HEK293T (cell line): ENCODE measurements at regions not wholly inside any gene's neighbourhood (a gene's known extent, or its start where the extent isn't known, plus 50 kb on each side); places are given as distances from the start of the nearest gene placed in this dataset.

Experiments used
- ARNT ChIP-seq: fragments of 450-650 bp; IDR thresholded peaks from 2 replicates; pipeline ENCODE4 v1.6.1; 2017; ENCODE audit warnings: mild to moderate bottlenecking
- BHLHE40 ChIP-seq: fragments of 450-650 bp; IDR thresholded peaks from 2 replicates; pipeline ENCODE4 v1.6.1; 2016; ENCODE audit warnings: mild to moderate bottlenecking, moderate library complexity, borderline replicate concordance
- CTBP1 ChIP-seq: fragments of 450-650 bp; IDR thresholded peaks from 2 replicates; pipeline ENCODE4 v1.6.1; 2016; ENCODE audit warnings: borderline replicate concordance
- ELF4 ChIP-seq: fragments of 450-650 bp; IDR thresholded peaks from 2 replicates; pipeline ENCODE4 v1.6.1; 2017; ENCODE audit warnings: antibody characterized with exemption
- FOXA1 ChIP-seq: fragments of 450-650 bp; IDR thresholded peaks from 2 replicates; pipeline ENCODE4 v1.6.1; 2016; ENCODE audit warnings: mild to moderate bottlenecking
- FOXK2 ChIP-seq: fragments of 450-650 bp; IDR thresholded peaks from 2 replicates; pipeline ENCODE4 v1.6.1; 2016; ENCODE audit warnings: mild to moderate bottlenecking
- FOXM1 ChIP-seq: fragments of 450-650 bp; IDR thresholded peaks from 2 replicates; pipeline ENCODE4 v1.6.1; 2017; ENCODE audit warnings: mild to moderate bottlenecking, borderline replicate concordance
- HDGF ChIP-seq: fragments of 450-650 bp; IDR thresholded peaks from 2 replicates; pipeline ENCODE4 v1.6.1; 2017; ENCODE audit warnings: antibody characterized with exemption, borderline replicate concordance
- L3MBTL2 ChIP-seq: fragments of 450-650 bp; conservative IDR thresholded peaks from 2 replicates; pipeline ENCODE4 v1.6.1; 2016; ENCODE audit warnings: mild to moderate bottlenecking
- PKNOX1 ChIP-seq: fragments of 450-650 bp; IDR thresholded peaks from 2 replicates; pipeline ENCODE4 v1.6.1; 2016
- SP1 ChIP-seq: fragments of 450-650 bp; IDR thresholded peaks from 2 replicates; pipeline ENCODE4 v1.6.1; 2017
- SUZ12 ChIP-seq: fragments of 450-650 bp; IDR thresholded peaks from 2 replicates; pipeline ENCODE4 v1.6.1; 2016; ENCODE audit warnings: mild to moderate bottlenecking
- TARDBP ChIP-seq: fragments of 450-650 bp; IDR thresholded peaks from 2 replicates; pipeline ENCODE4 v1.6.1; 2016
- ZNF384 ChIP-seq: fragments of 450-650 bp; IDR thresholded peaks from 2 replicates; pipeline ENCODE4 v1.6.1; 2016

- TF ChIP-seq HDGF (no peak), SP1 (no peak), FOXK2 (no peak), BHLHE40 (no peak), FOXM1 (no peak), FOXA1 (no peak), ELF4 (no peak), ZNF384 (no peak), SUZ12 (no peak), PKNOX1 (no peak), ARNT (no peak), TARDBP (no peak), L3MBTL2 (no peak), CTBP1 (no peak)
Measured at GRCh38 chr1:38719880-38720279, 139.7 kb downstream of the RRAGC start.
